A549 (cell line): ENCODE measurements at regions not wholly inside any gene's neighbourhood (a gene's known extent, or its start where the extent isn't known, plus 50 kb on each side); places are given as distances from the start of the nearest gene placed in this dataset.
A peak's percentile ranks its signal among the peaks of the same experiment; 100 is the strongest.

Experiments
- ATAC-seq, 2 experiments: fragments of 200-7000 bp in 1 of 2; fragments of >200 bp in 1 of 2; cut with Nextera tagmentation in 1 of 2; cut with Tn5 transposase in 1 of 2; 3 replicates each; pipeline versions ENCODE4 v1.8.0 to v1.9.1; 2018 to 2020; ENCODE audit warnings: mild to moderate bottlenecking in 1 of 2, moderate library complexity in 1 of 2
- CTCF ChIA-PET: fragments of 300-600 bp; sonication (Branson Sonifier 250); formaldehyde crosslinking; extraction: SDS; loops from one replicate; lab custom pipeline; 2021; ENCODE audit warnings: antibody characterized with exemption, inconsistent platforms; lab: Yijun Ruan, JAX
- POLR2A ChIA-PET: fragments of 350-600 bp; formaldehyde crosslinking; extraction: SDS; loops from one replicate; lab custom pipeline; 2021; ENCODE audit warnings: antibody characterized with exemption, inconsistent platforms; lab: Yijun Ruan, JAX
- DNase-seq, 2 experiments: peaks; one replicate each; pipeline versions ENCODE4 v3.0.0 to v3.0.0-alpha.2; 2011 to 2016; ENCODE audit warnings: low read depth in 1 of 2, low spot score in 1 of 2
- FAIRE-seq: peaks from 2 replicates; lab custom pipeline; 2011; peaks lifted over from hg19 to GRCh38; lab: Jason Lieb, UNC
- H3K27ac ChIP-seq, 2 experiments: fragments of >200 bp; sonication (Bioruptor Twin); formaldehyde crosslinking; 3 replicates each; pipeline ENCODE4 v1.5.1; 2016 to 2017
- H3K4me1 ChIP-seq: fragments of >200 bp; sonication (Bioruptor Twin); formaldehyde crosslinking; 3 replicates; pipeline ENCODE4 v1.6.1; 2016
- H3K4me2 ChIP-seq: fragments of >200 bp; sonication (Bioruptor Twin); formaldehyde crosslinking; 3 replicates; pipeline ENCODE4 v1.6.1; 2016
- H3K4me3 ChIP-seq: fragments of >200 bp; sonication (Bioruptor Twin); formaldehyde crosslinking; 3 replicates; pipeline ENCODE4 v1.5.1; 2016
- H3K9me3 ChIP-seq: fragments of >200 bp; sonication (Bioruptor Twin); formaldehyde crosslinking; 3 replicates; pipeline ENCODE4 v1.6.1; 2016
- BCL3 ChIP-seq: fragments of >200 bp; sonication (Bioruptor Twin); formaldehyde crosslinking; IDR thresholded peaks from 3 replicates; pipeline ENCODE4 v1.6.1; 2016
- BHLHE40 ChIP-seq: IDR thresholded peaks from 2 replicates; pipeline ENCODE4 v1.6.1; 2012; ENCODE audit warnings: low read depth, low read length, inconsistent platforms
- CBX2 ChIP-seq: fragments of 200-600 bp; sonication (generic); IDR thresholded peaks from 2 replicates; pipeline ENCODE4 v1.6.1; 2016; ENCODE audit warnings: low read depth, mild to moderate bottlenecking, borderline replicate concordance
- E2F6 ChIP-seq: IDR thresholded peaks from 2 replicates; pipeline ENCODE4 v1.6.1; 2012; ENCODE audit warnings: low read depth, borderline replicate concordance
- EHMT2 ChIP-seq: fragments of 200-600 bp; sonication (generic); IDR thresholded peaks from 2 replicates; pipeline ENCODE4 v1.6.1; 2016; ENCODE audit warnings: antibody characterized with exemption, low read depth, mild to moderate bottlenecking, moderate library complexity
- ELK1 ChIP-seq: fragments of 150-350 bp; IDR thresholded peaks from 2 replicates; pipeline ENCODE4 v1.6.1; 2014; ENCODE audit warnings: low read depth, mild to moderate bottlenecking, low read length
- ESRRA ChIP-seq: fragments of 150-350 bp; IDR thresholded peaks from 2 replicates; pipeline ENCODE4 v1.6.1; 2014; ENCODE audit warnings: mild to moderate bottlenecking, low read length, borderline replicate concordance
- FOSB ChIP-seq: fragments of 250-450 bp; sonication (Bioruptor Pico); IDR thresholded peaks from 2 replicates; pipeline ENCODE4 v1.5.0; 2020; ENCODE audit warnings: mild to moderate bottlenecking, moderate library complexity
- HOXB13 ChIP-seq: fragments of 250-450 bp; sonication (Bioruptor Pico); IDR thresholded peaks from 2 replicates; pipeline ENCODE4 v1.5.0; 2020; ENCODE audit warnings: low read depth, mild to moderate bottlenecking, moderate library complexity
- KDM5A ChIP-seq: fragments of 200-600 bp; sonication (generic); IDR thresholded peaks from 2 replicates; pipeline ENCODE4 v1.6.1; 2016; ENCODE audit warnings: antibody characterized with exemption, mild to moderate bottlenecking
- MAFK ChIP-seq: fragments of 450-650 bp; IDR thresholded peaks from 2 replicates; pipeline ENCODE4 v1.6.1; 2014; ENCODE audit not compliant: partially characterized antibody
- MAX ChIP-seq: IDR thresholded peaks from 2 replicates; pipeline ENCODE4 v1.6.1; 2012
- NPAS2 ChIP-seq: fragments of 250-450 bp; sonication (Bioruptor Pico); IDR thresholded peaks from 2 replicates; pipeline ENCODE4 v1.8.0; 2022; ENCODE audit warnings: mild to moderate bottlenecking, moderate library complexity, borderline replicate concordance
- RAD21 ChIP-seq, 2 experiments: fragments of >200 bp in 1 of 2; sonication (Bioruptor Twin) in 1 of 2; formaldehyde crosslinking in 1 of 2; IDR thresholded peaks in 1 of 2; conservative IDR thresholded peaks in 1 of 2; 2 replicates in 1 of 2; 3 replicates in 1 of 2; pipeline ENCODE4 v1.6.1; 2012 to 2018; ENCODE audit warnings: inconsistent platforms in 1 of 2
- REST ChIP-seq: fragments of 200-600 bp; sonication (generic); IDR thresholded peaks from 2 replicates; pipeline ENCODE4 v1.6.1; 2016; ENCODE audit warnings: antibody characterized with exemption, mild to moderate bottlenecking, moderate library complexity
- USF2 ChIP-seq: fragments of 450-650 bp; IDR thresholded peaks from 2 replicates; pipeline ENCODE4 v1.6.1; 2014; ENCODE audit warnings: antibody characterized with exemption
- WGBS: methylation state at CpG from one replicate; pipeline ENCODE4 v1.1.6; 2017; ENCODE audit errors: missing lambda C conversion rate; 5-methylcytosine and 5-hydroxymethylcytosine counted together

GRCh38 chr16:50861451-50861850 is 119.6 kb downstream of the CYLD start:
- TF ChIP-seq NPAS2 (no peak), BHLHE40 (no peak), MAX (no peak), RAD21 (conservative IDR thresholded peaks at IDR 0.05 in 1 of 2, IDR thresholded peaks at IDR 0.05 in 1 of 2) (no peak), KDM5A (no peak), MAFK (no peak), CBX2 (no peak), FOSB (CRISPR knock-in tag) (no peak), EHMT2 (no peak), BCL3 (no peak), USF2 (no peak), ELK1 (no peak), REST (no peak), E2F6 (no peak), HOXB13 (no peak)
- POLR2A ChIA-PET: no interaction called here
- H3K4me3 ChIP-seq: no peak overlapping the region
- H3K4me1 ChIP-seq: peaks cover 11% of the 10 kb centered on the region; the same call in 2 of the 3 replicates
- ATAC-seq: no peak
- H3K27ac ChIP-seq: no peak overlapping the region
- DNase-seq: no peak
- H3K4me2 ChIP-seq: peak overlapping the region; percentile 40; the same call in 1 of the 3 replicates
- WGBS: 58% methylated on average over 4 of the region's 4 CpGs
- H3K9me3 ChIP-seq: no peaks in the 10 kb centered on the region
- CTCF ChIA-PET: interaction anchor here (0.9 to 1.1 kb wide), 2 partner anchors 55 to 191 kb away, joined by 3 read pairs; no protein-coding TSS in a partner anchor
- FAIRE-seq: no peak

GRCh38 chr16:50859628-50860360 is 117.9 kb downstream of the CYLD start:
- no peak overlapping the region for H3K27ac ChIP-seq
- peaks cover 11% of the 10 kb centered on the region; the same call in 2 of the 3 replicates for H3K4me1 ChIP-seq
- TF ChIP-seq ESRRA (no peak), USF2 (0 out of 2 replicates have a peak, but pooled peaks have one; percentile 28)
- H3K4me3 ChIP-seq: no peak overlapping the region
- no peaks in the 10 kb centered on the region for H3K9me3 ChIP-seq
- DNase-seq (no peak), ATAC-seq (no peak), FAIRE-seq (no peak)
- H3K4me2 ChIP-seq: no peak overlapping the region
- ChIA-PET CTCF (no interaction called here), POLR2A (no interaction called here)
- 59% methylated on average over 12 of the region's 12 CpGs for WGBS
